B cell (primary cell): ENCODE measurements at regions not wholly inside any gene's neighbourhood (a gene's known extent, or its start where the extent isn't known, plus 50 kb on each side); places are given as distances from the start of the nearest gene placed in this dataset.

Experiments used
- ATAC-seq: fragments of 200-7000 bp; cut with Tn5 transposase; one replicate; pipeline ENCODE4 v1.10.0; 2021; ENCODE audit warnings: low read depth, mild to moderate bottlenecking, moderate number of reproducible peaks, moderate library complexity
- CTCF ChIA-PET: fragments of 350-600 bp; sonication (Branson Sonifier 250); formaldehyde crosslinking; loops from one replicate; lab custom pipeline; 2021; ENCODE audit warnings: antibody characterized with exemption, inconsistent platforms; lab: Charles Lee
- POLR2A ChIA-PET: fragments of 350-600 bp; sonication (Branson Sonifier 250); formaldehyde crosslinking; loops from one replicate; lab custom pipeline; 2021; ENCODE audit warnings: antibody characterized with exemption; lab: Charles Lee
- DNase-seq: peaks from one replicate; pipeline ENCODE4 v3.0.0; 2013
- H2AFZ ChIP-seq: 2 replicates; pipeline ENCODE4 v1.6.1; 2012; ENCODE audit warnings: mild to moderate bottlenecking, low read depth, low read length; ENCODE audit not compliant: insufficient read depth, poor library complexity, severe bottlenecking
- H3K27ac ChIP-seq, 2 donors: 1 replicate in 1 of 2; 2 replicates in 1 of 2; pipeline ENCODE4 v1.5.1; 2012 to 2013; ENCODE audit warnings: low read length in 2 of 2, mild to moderate bottlenecking in 2 of 2, moderate library complexity in 1 of 2
- H3K27me3 ChIP-seq, 4 experiments: fragments of 200-600 bp in 1 of 4; sonication (generic) in 1 of 4; replicated peaks in 1 of 4; 1 replicate in 2 of 4; 2 replicates in 2 of 4; pipeline versions ENCODE4 v1.6.1 to v1.7.0; 2013 to 2016; ENCODE audit warnings: low read length in 3 of 4, mild to moderate bottlenecking in 2 of 4, mixed read lengths in 1 of 4, moderate library complexity in 1 of 4; ENCODE audit not compliant: insufficient read depth in 4 of 4, control insufficient read depth in 3 of 4; ENCODE audit errors: control extremely low read depth in 1 of 4
- H3K36me3 ChIP-seq, 2 experiments: replicated peaks in 1 of 2; 1 replicate in 1 of 2; 2 replicates in 1 of 2; pipeline versions ENCODE4 v1.6.1 to v1.7.1; 2013; ENCODE audit warnings: low read length in 1 of 2; ENCODE audit not compliant: insufficient read depth in 2 of 2, control insufficient read depth in 1 of 2; ENCODE audit errors: control extremely low read depth in 1 of 2, extremely low read depth in 1 of 2
- H3K4me1 ChIP-seq, 2 donors: fragments of 200-600 bp in 1 of 2; sonication (generic) in 1 of 2; 1 replicate in 1 of 2; 2 replicates in 1 of 2; pipeline versions ENCODE4 v1.5.1 to v1.6.1; 2013 to 2017; ENCODE audit warnings: low read length in 2 of 2; ENCODE audit not compliant: control insufficient read depth in 2 of 2, insufficient read depth in 2 of 2
- H3K4me2 ChIP-seq: replicated peaks from 2 replicates; pipeline ENCODE3; 2012; ENCODE audit warnings: mild to moderate bottlenecking, low read depth, low read length; ENCODE audit not compliant: poor library complexity, severe bottlenecking
- H3K4me3 ChIP-seq, 5 experiments: fragments of 200-600 bp in 1 of 5; sonication (generic) in 1 of 5; 1 replicate in 3 of 5; 2 replicates in 2 of 5; pipeline versions ENCODE4 v1.5.1 to v1.7.0; 2011 to 2016; ENCODE audit warnings: low read length in 4 of 5, mild to moderate bottlenecking in 4 of 5, low read depth in 2 of 5, control low read depth in 1 of 5, moderate library complexity in 1 of 5; ENCODE audit not compliant: insufficient read depth in 1 of 5; ENCODE audit errors: control extremely low read depth in 1 of 5, extremely low read depth in 1 of 5
- H3K79me2 ChIP-seq: fragments of 200-600 bp; sonication (generic); one replicate; pipeline ENCODE4 v1.6.0; 2016; ENCODE audit warnings: low read length; ENCODE audit not compliant: control insufficient read depth, insufficient read depth
- H3K9ac ChIP-seq: fragments of 200-600 bp; sonication (generic); 2 replicates; pipeline ENCODE4 v1.6.1; 2017; ENCODE audit warnings: mild to moderate bottlenecking, low read length, moderate library complexity
- H3K9me3 ChIP-seq, 3 donors: one replicate each; pipeline versions ENCODE4 v1.6.1 to v1.7.1; 2013; ENCODE audit warnings: low read length in 2 of 3; ENCODE audit not compliant: control insufficient read depth in 2 of 3, insufficient read depth in 1 of 3; ENCODE audit errors: control extremely low read depth in 1 of 3
- H4K20me1 ChIP-seq: 2 replicates; pipeline ENCODE4 v1.6.0; 2012; ENCODE audit warnings: mild to moderate bottlenecking, low read length; ENCODE audit not compliant: insufficient read depth, control insufficient read depth, poor library complexity, severe bottlenecking
- H3K27ac Mint-ChIP-seq: one replicate; pipeline ENCODE4 v1.8.0; 2021; ENCODE audit warnings: mixed read lengths
- H3K27me3 Mint-ChIP-seq: one replicate; pipeline ENCODE4 v1.8.0; 2021; ENCODE audit warnings: mixed read lengths
- H3K4me1 Mint-ChIP-seq: one replicate; pipeline ENCODE4 v1.8.0; 2021; ENCODE audit warnings: mixed read lengths
- H3K4me3 Mint-ChIP-seq: one replicate; pipeline ENCODE4 v1.8.0; 2021; ENCODE audit warnings: mixed read lengths
- H3K9me3 Mint-ChIP-seq: one replicate; pipeline ENCODE4 v1.8.0; 2022; ENCODE audit warnings: mixed read lengths; ENCODE audit not compliant: insufficient read depth
- CTCF ChIP-seq: fragments of 200-600 bp; IDR thresholded peaks from one replicate; pipeline ENCODE4 v1.8.0; 2022; ENCODE audit warnings: antibody characterized with exemption, mild to moderate bottlenecking
- EZH2 ChIP-seq: IDR thresholded peaks from 2 replicates; pipeline ENCODE4 v1.6.1; 2012; ENCODE audit warnings: borderline replicate concordance, low read depth, mild to moderate bottlenecking, moderate library complexity, low read length; ENCODE audit not compliant: insufficient read depth, poor library complexity, severe bottlenecking
- WGBS: methylation state at CpG from one replicate; pipeline ENCODE4 v1.1.5; 2013; ENCODE audit warnings: missing lambda C conversion rate; ENCODE audit not compliant: insufficient coverage; 5-methylcytosine and 5-hydroxymethylcytosine counted together
- intact Hi-C: fragments of 100-400 bp; cut with micrococcal nuclease; formaldehyde crosslinking; loops from one replicate; pipeline ENCODE4 v1.10.0; 2022

GRCh38 chr10:85137253-85137652, 808.9 kb downstream of the CCSER2 start:
- Histone ChIP-seq H2AFZ (no peak overlapping the region), H3K36me3 (no peaks in the 10 kb centered on the region), H3K4me2 (no peak overlapping the region), H3K27me3 (no peaks in the 10 kb centered on the region), H3K79me2 (no peaks in the 10 kb centered on the region), H3K9me3 (no peaks in the 10 kb centered on the region), H4K20me1 (no peaks in the 10 kb centered on the region), H3K27ac (no peak overlapping the region), H3K4me3 (no peak overlapping the region), H3K9ac (no peak overlapping the region), H3K4me1 (no peaks in the 10 kb centered on the region)
- Mint-ChIP-seq H3K27ac (no peak overlapping the region), H3K4me3 (no peak overlapping the region), H3K27me3 (no peaks in the 10 kb centered on the region), H3K9me3 (no peaks in the 10 kb centered on the region), H3K4me1 (no peaks in the 10 kb centered on the region)
- ChIA-PET CTCF (no interaction called here), POLR2A (no interaction called here)
- intact Hi-C loops: no loop called here
- DNase-seq (no peak), ATAC-seq (no peak)
- TF ChIP-seq CTCF (no peak), EZH2 (no peak)
- WGBS: 100% methylated on average over 1 of the region's 5 CpGs

- no peak for DNase-seq
- Mint-ChIP-seq H3K27me3 (no peaks in the 10 kb centered on the region), H3K27ac (no peak overlapping the region), H3K9me3 (no peaks in the 10 kb centered on the region), H3K4me3 (no peak overlapping the region), H3K4me1 (no peaks in the 10 kb centered on the region)
- Histone ChIP-seq H3K36me3 (no peaks in the 10 kb centered on the region), H3K9ac (no peak overlapping the region), H3K79me2 (no peaks in the 10 kb centered on the region), H2AFZ (no peak overlapping the region), H4K20me1 (no peaks in the 10 kb centered on the region), H3K9me3 (no peaks in the 10 kb centered on the region), H3K4me1 (no peaks in the 10 kb centered on the region), H3K27ac (no peak overlapping the region), H3K4me3 (no peak overlapping the region), H3K27me3 (no peaks in the 10 kb centered on the region), H3K4me2 (no peak overlapping the region)
- intact Hi-C loops: no loop called here
- WGBS: 92% methylated on average over 2 of the region's 5 CpGs
- POLR2A ChIA-PET: no interaction called here
- ATAC-seq: no peak
- CTCF ChIA-PET: no interaction called here
- TF ChIP-seq CTCF: no peak
- no peak for TF ChIP-seq EZH2
These were observed 809.7 kb downstream of the CCSER2 start for GRCh38 chr10:85138046-85138445.
